ENCODE measurements at regions not wholly inside any gene's neighbourhood (a gene's known extent, or its start where the extent isn't known, plus 50 kb on each side); places are given as distances from the start of the nearest gene placed in this dataset.
"Not testable (repeated sequence)": the region's sequence is repeated elsewhere in the genome, so short reads cannot be mapped to it uniquely, and the experiment has no call there.

DNA sequence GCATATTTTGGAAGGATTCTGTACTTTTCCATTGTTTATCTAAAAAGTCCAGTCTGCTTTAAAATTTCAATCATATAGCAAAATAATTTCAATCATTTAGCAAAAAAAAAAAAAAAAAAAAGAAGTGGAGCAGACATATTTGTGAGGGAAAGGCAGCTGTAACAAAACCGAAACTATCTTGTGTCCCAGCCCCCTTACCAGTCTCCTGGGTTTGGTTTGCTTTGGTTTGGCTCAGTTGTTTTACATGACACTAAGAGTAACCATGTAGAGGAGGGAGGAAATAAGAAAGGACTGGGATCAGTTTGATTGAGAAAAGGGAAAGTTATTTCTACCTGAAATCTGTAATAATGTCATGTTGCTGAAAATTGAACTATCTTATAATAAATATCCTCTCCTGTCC, 158.8 kb upstream of the GADL1 start:
- no peak for DNase-seq

DNA sequence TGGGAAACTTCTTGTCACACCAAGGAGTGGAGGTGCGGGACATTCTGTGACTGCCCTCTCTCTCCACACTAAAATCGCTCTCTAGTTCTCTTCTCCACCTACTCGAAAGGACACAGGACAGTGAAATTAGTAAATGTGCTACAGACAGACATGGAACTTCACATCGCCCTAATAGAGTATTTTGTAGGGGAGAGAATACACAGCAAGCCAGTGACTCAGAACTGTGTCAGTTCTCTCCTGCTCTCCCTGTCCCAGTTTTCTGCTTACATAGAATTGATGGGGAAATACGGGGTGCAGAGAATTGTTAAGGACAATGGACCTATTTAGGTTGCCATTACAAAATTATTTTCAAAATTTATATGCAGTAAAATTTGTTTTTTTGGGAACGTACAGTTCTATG, 159.6 kb upstream of the GADL1 start:
- no peak for DNase-seq

DNA sequence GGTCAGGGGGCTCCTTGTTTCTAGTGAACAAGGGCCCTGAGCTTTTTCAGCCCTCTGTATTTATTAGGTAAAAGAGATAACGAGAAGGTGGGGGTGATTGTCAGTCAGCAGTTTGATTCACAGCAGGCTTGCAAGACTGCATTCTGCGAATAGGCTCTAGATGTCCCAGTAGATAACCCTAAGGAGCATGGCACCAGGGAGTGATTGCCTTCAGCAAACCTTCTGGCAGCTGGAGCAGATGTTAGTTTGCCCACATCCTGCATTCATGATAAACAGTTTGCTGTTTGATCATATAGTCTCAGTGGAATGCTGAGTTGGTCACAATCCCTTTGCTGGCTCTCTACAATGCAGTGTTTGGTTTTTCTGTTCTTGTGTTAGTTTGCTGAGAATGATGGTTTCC, 161.3 kb upstream of the GADL1 start:
- no peak for DNase-seq

DNA sequence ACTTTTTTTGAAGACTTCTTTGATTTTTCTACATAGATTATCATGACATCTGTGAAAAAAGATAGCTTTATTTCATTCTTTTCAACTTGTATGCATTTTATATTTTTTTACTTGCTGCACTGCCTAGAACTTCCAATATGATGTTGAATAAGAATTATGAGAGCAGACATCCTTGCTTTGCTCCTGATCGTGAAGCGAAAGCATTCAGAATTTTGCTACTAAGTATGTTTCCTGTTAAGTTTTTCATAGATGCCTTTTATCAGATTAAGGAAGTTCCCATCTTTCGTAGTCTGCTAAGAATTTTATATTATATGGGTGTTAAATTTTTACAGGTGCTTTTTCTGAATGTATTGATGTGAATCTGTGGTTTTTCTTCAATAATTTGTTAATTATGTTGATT, 163.4 kb upstream of the GADL1 start:
- no peak for DNase-seq

- no peak for DNase-seq
Measured at GRCh38 chr3:31064021-31064420, 169.6 kb upstream of the GADL1 start.

GRCh38 chr3:31065765-31066164, 171.3 kb upstream of the GADL1 start:
- DNase-seq: no peak

- no peak for DNase-seq
Measured at GRCh38 chr3:31067004-31067403, 172.5 kb upstream of the GADL1 start.

DNA sequence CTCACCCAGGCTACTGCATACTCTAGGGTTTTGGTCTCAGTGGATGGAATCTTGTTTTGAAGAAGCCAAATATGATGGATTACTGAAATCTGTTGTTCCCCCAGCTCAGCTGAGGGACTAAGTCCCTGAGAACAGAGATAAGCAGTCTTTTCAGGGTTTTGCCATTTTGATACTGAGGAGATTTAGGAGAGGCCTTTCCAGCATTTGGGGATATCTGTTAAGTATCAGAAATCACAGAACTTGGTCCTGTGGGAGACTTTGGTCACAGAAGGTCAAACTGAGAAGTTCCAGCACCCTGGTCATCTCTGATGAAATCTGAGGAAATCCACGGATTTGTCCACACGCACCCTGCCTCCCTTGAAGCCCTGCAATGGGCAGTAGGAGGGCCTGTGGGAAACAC, 181.0 kb upstream of the GADL1 start:
- DNase-seq: no peak

DNA sequence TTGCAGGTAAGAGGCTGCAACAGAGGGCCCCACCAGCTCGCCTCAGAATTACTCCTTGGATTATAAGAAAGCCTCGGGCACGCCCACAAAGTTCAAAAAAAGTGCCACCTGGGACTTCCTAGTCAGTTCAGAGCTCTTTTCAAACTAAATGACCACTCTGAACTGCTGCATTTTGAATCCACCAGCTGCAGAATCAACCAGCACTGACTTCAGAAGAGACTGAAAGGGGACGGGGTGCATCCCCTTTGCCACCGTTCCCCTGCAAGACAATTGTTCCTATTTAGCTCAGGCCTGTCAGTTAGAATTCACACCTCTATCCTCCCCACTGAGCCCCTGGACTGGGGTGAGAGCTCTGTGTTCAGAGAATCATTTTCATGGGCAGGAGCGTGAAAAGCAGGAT, 181.4 kb upstream of the GADL1 start:
- DNase-seq: no peak

DNA sequence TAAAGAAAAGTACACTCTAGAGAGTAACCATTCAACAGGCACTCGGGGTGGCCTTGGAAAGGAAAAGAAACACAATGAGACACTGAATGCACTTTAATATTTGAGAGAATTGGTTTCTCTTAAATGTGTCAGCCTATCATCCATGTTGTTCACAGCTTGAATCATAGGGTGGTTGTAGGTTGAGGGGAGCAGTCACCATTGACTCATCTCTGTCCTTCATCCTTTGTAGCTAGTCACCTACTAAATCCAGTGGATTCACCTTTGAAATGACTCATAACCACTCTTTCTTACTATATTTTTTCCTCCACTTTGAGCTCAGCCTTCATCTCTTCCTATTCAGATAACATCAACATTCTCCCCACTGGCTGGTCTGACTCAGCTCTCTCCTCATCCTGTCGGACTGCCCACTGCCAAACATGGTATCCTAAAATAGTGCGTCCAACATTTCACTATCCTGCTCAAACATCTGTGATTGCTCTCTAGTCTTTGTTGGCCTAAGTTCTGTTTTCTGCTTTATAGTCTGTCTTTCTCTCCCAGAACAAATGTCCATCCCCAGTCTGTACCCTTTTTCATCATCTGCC, 182.7 kb upstream of the GADL1 start:
- DNase-seq: no peak

DNA sequence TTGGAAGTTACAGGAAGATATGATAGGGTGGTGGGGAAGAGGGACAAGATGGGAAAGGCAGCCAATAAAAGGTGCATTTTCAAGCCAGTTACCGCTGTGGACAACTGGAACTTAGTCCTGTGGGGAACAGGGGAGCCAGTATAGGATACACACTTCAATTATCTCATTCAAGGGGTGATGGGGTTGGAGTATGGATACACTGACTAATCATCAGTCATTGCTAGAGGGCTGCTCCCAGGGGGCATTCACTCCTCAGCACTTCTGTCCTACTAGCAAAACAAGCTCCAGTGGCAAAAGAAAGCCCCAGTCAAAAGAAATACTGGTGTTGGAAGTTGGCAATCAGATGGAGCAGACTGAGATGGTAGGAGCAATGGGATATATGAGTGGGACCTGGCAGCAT, 183.4 kb upstream of the GADL1 start:
- no peak for DNase-seq

GRCh38 chr3:31079689-31080088, 185.2 kb upstream of the GADL1 start:
- no peak for DNase-seq

GRCh38 chr3:31081018-31081662, 186.7 kb upstream of the GADL1 start:
- DNase-seq: no peak

DNA sequence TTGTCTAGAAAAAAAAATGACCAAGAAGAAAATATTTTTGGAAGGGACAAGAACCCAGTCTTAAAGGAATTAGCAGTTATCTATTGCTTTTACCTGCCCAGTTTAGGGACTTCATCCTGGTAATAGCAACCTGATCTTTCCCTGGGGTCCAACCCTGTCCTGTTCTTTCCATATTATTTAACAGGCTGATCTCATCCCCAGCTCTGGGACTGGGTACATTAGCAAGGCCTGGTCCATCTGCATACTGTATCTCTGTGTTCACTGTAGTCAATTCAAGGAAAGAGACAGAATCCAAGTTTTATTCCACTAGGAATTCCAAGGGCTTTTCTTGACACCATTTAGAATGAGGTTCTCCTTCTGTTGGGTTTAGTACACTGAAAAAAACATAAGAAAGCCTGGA, 191.7 kb upstream of the GADL1 start:
- DNase-seq: no peak

GRCh38 chr3:31086698-31087097, 192.2 kb upstream of the GADL1 start:
- no peak for DNase-seq

- DNase-seq: no peak
Measured at GRCh38 chr3:31091748-31092147, 197.3 kb upstream of the GADL1 start.

GRCh38 chr3:31092748-31093589, 198.5 kb upstream of the GADL1 start:
- no peak for DNase-seq

- DNase-seq: no peak
Measured at GRCh38 chr3:31093606-31094005, 199.1 kb upstream of the GADL1 start.

DNA sequence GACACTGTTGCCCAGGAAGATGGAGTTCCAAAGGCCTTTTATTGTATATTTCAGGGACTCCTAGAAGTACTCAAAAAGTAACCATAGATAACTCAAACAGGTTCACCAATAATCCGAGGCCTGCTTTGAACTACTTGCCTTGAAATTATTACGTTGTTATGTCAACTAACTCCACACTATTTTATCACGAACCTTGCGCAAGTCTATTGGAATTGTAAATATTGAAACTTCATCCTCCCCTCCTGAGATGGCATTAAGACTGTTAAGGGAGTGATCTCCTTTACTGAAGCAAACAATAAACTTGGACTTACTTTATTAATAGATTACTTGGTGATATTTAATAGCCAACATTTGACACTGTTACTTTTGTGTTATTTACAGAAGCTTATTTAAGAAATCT, 199.6 kb upstream of the GADL1 start:
- DNase-seq: no peak

- DNase-seq: no peak
Measured at GRCh38 chr3:31095255-31095654, 200.8 kb upstream of the GADL1 start.

DNA sequence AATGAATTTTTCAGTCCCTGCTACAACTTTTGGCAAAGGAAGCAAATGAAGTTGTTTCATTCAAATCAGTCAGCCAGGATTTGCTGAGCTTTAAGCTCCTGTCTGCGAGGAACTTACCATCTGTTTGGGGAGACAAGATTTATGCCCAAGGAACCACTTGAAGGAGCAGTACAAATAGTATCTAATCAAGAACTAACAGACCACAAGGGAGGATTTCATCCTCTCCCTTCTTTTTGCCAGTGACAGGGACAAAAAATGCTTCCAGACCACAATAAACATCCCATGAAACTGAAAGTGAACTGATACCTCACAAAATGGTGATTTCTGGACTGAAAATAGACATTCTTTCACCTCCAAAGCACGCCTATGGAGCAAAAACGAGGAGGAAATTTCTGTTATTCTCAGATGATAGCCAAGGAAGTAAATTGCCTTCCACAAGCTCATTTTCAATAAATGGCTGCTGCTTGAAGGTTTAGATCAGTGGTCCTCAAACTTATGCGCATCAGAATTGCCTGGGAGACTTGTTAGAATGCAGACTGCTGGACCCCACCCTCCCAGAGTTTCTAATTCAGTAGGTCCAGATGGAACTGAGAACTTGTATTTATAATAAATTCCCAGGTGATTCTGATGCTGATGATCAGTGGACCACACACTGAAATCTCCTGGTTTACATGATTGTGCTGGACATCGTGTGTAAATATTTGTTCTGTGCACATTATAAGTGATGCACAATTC, 202.4 kb upstream of the GADL1 start:
- DNase-seq: no peak

DNA sequence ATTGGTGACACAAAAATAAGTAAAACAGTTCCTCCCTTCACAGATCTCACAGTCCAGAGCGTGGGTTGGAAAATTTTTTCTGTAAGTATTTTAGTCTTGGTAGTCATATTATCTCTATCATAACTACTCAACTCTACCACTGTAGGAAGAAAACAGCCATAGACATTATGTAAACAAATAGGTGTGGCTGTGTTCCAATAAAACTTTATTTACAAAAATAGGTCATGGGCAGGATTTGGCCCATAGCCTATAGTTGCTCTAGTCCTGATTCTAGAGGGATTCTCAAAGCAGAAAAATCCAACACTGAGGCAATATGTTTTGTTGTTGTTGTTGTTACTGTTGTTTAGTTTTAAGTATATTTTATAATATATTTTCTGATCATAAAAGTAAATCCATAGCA, 206.1 kb upstream of the GADL1 start:
- no peak for DNase-seq

- DNase-seq: not testable (repeated sequence)
Measured at GRCh38 chr3:31101285-31101684, 206.8 kb upstream of the GADL1 start.

Data from CD4-positive, alpha-beta T cell treated with Interleukin-21 for 1 hour (primary cell).